Parathyroid adenoma (tissue), 2 donors: ENCODE measurements at regions not wholly inside any gene's neighbourhood (a gene's known extent, or its start where the extent isn't known, plus 50 kb on each side); places are given as distances from the start of the nearest gene placed in this dataset.

Experiments used
- H2AFZ ChIP-seq: fragments of 300-600 bp; sonication (generic); one replicate; pipeline ENCODE4 v1.7.0; 2017; ENCODE audit warnings: antibody characterized with exemption, mild to moderate bottlenecking
- H3K27ac ChIP-seq: fragments of 300-600 bp; sonication (generic); one replicate; pipeline ENCODE4 v1.7.0; 2017
- H3K27me3 ChIP-seq: fragments of 300-600 bp; sonication (generic); one replicate; pipeline ENCODE4 v1.7.0; 2017; ENCODE audit warnings: low read length; ENCODE audit not compliant: control insufficient read depth, insufficient read depth
- H3K36me3 ChIP-seq: fragments of 300-600 bp; sonication (generic); one replicate; pipeline ENCODE4 v1.7.0; 2017; ENCODE audit warnings: low read length; ENCODE audit not compliant: control insufficient read depth, insufficient read depth
- H3K4me1 ChIP-seq: fragments of 300-600 bp; sonication (generic); one replicate; pipeline ENCODE4 v1.7.0; 2017; ENCODE audit warnings: control low read depth
- H3K4me2 ChIP-seq: fragments of 300-600 bp; sonication (generic); one replicate; pipeline ENCODE4 v1.7.0; 2017; ENCODE audit warnings: low read length
- H3K4me3 ChIP-seq: fragments of 300-600 bp; sonication (generic); one replicate; pipeline ENCODE4 v1.7.0; 2017; ENCODE audit warnings: low read depth, low read length
- H3K79me2 ChIP-seq: fragments of 300-600 bp; sonication (generic); one replicate; pipeline ENCODE4 v1.7.0; 2017; ENCODE audit warnings: control low read depth
- H3K9ac ChIP-seq: fragments of 300-600 bp; sonication (generic); one replicate; pipeline ENCODE4 v1.7.0; 2017; ENCODE audit warnings: mild to moderate bottlenecking
- H3K9me3 ChIP-seq: fragments of 300-600 bp; sonication (generic); one replicate; pipeline ENCODE4 v1.7.0; 2017; ENCODE audit warnings: low read length; ENCODE audit not compliant: control insufficient read depth
- TF ChIP-seq, protein P1 (sequence below): fragments of 300-600 bp; sonication (generic); IDR thresholded peaks from one replicate; pipeline ENCODE4 v1.7.0; 2017; ENCODE audit warnings: antibody characterized with exemption, mild to moderate bottlenecking
- donor health status: primary hyperparathyroidism.

DNA sequence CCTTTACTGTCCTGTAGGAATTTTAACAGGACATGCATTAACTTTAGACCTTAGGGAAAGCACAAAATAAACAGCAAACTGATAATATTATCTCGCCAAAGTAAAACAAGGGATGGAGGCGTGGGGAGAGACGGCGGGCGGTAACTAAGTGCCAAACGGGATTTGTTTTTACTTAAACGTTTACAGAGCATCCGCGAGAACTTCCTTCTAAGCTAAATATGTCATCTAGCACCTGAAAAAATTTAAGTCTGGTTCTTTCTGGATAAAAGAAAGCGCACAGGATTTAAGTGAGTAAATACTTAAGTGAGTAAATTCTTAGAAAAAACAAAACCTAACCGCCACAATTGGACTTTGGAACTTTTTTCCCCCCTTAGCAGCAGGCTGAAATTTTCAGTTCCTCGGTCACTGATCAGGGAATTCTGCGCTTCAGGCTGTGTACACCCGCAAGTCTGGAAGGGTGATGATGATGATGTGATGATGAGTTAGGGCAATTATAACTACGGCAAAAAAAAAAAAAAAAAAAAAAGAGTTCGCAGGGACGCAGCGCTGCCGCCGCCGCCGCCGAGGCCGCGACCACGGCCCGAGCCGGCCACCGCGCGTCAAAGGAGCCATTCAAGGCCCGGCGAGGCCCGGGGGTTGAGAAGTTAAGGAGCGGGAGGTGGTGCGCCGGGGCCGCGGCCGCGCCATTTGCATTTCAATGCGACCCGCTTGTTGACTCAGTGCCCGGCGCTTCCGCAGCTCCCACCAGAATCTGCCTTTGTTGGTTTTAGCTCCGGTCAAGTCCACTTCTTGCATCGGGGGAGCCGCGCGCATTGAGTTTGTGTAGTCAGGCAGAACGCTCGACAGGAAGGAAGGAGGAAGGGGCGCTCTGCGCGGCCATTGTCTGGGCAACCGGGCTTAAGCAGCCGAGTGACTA is 108.8 kb downstream of the SPRY1 start:
- no peaks in the 10 kb centered on the region for H3K9me3 ChIP-seq
- peak overlapping the region; percentile 51 for H3K4me3 ChIP-seq
- H3K27me3 ChIP-seq: no peaks in the 10 kb centered on the region
- H3K4me1 ChIP-seq: no peaks in the 10 kb centered on the region
- H2AFZ ChIP-seq: peak overlapping the region; percentile 79
- TF ChIP-seq, protein P1, sequence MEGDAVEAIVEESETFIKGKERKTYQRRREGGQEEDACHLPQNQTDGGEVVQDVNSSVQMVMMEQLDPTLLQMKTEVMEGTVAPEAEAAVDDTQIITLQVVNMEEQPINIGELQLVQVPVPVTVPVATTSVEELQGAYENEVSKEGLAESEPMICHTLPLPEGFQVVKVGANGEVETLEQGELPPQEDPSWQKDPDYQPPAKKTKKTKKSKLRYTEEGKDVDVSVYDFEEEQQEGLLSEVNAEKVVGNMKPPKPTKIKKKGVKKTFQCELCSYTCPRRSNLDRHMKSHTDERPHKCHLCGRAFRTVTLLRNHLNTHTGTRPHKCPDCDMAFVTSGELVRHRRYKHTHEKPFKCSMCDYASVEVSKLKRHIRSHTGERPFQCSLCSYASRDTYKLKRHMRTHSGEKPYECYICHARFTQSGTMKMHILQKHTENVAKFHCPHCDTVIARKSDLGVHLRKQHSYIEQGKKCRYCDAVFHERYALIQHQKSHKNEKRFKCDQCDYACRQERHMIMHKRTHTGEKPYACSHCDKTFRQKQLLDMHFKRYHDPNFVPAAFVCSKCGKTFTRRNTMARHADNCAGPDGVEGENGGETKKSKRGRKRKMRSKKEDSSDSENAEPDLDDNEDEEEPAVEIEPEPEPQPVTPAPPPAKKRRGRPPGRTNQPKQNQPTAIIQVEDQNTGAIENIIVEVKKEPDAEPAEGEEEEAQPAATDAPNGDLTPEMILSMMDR: no peak
- H3K27ac ChIP-seq: no peak overlapping the region
- no peaks in the 10 kb centered on the region for H3K36me3 ChIP-seq
- H3K4me2 ChIP-seq: peak overlapping the region; percentile 78
- no peaks in the 10 kb centered on the region for H3K79me2 ChIP-seq
- no peak overlapping the region for H3K9ac ChIP-seq

DNA sequence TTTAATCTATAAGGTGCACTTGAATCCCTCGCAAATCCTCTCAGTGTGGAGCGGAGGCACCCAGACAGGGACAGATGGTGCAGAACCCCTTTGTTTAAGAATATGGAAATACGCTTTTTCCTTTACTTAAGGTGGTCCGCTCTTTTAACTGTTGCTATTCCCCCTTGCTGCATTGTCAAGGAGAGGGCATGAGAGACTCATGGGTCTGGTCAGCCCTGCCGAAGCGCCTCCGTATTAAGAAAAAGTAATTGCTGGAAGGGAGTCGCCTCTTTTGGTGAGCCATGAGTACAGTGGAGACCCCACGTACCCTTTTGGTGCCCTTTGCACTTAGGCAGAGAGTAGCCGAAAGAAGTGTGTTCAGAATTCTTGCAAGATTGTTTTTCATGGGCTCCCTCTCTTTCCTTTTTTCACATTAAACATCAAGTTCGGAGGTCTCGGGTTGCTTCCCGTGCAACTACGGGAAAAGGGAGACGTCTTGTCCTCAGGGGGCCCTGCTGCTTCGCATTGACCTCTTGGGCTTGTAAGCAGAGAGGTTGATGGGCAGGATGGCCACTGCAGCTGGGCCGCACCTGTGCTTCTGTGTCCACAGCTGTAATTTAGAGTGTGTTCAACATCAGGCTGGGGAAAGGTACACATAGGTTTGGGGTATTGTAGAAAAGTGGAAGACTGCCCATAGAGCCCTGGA is 109.6 kb downstream of the SPRY1 start:
- Histone ChIP-seq H3K36me3 (no peaks in the 10 kb centered on the region), H3K79me2 (no peaks in the 10 kb centered on the region), H3K9ac (no peak overlapping the region), H3K27ac (no peak overlapping the region), H3K4me1 (no peaks in the 10 kb centered on the region), H3K9me3 (no peaks in the 10 kb centered on the region), H3K27me3 (no peaks in the 10 kb centered on the region), H3K4me2 (peak overlapping the region; percentile 78), H3K4me3 (peak overlapping the region; percentile 51), H2AFZ (peak overlapping the region; percentile 79)
- TF ChIP-seq, protein P1: no peak

DNA sequence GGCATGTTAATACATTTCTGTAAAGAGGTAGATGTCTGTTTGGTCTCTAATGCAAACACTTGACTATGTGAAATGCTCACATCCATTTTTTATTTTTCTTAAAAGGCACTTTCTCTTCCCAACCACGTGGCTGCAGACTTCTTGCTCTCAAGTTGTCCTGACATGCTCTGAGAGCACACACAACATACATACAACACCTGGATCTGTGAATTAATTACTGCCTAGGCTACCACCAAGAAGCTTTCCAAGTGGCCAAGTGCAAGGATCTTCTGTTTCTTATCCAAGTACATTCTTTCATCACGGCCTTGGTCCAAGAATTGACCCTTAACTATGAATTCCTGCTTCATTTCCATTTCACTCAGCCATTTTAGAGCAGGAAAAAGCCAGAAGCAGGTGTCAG is 110.8 kb downstream of the SPRY1 start:
- no peaks in the 10 kb centered on the region for H3K36me3 ChIP-seq
- H3K9me3 ChIP-seq: no peaks in the 10 kb centered on the region
- H3K79me2 ChIP-seq: no peaks in the 10 kb centered on the region
- no peaks in the 10 kb centered on the region for H3K27me3 ChIP-seq
- no peak overlapping the region for H3K9ac ChIP-seq
- H3K4me3 ChIP-seq: no peak overlapping the region
- H3K4me2 ChIP-seq: no peak overlapping the region
- TF ChIP-seq, protein P1: no peak
- no peak overlapping the region for H2AFZ ChIP-seq
- no peaks in the 10 kb centered on the region for H3K4me1 ChIP-seq
- no peak overlapping the region for H3K27ac ChIP-seq

DNA sequence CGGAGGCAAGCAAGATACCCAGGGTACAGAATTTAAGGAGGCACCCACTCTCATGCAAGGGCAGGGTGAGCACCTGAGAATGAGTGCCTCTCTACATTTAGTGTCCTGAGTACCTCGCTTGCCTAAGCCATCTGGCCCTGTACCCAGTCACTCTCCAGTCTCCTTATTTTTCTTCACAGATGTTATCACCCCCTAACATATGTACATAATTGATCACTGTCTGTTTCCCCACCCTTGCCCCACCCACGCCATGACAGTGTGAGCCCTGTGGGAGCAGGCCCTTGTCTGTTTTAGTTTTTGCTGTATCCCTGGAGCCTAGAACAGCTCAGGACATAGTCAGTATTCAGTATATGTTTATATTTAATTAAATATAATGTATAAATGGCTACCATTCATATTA is 113.6 kb downstream of the SPRY1 start:
- no peaks in the 10 kb centered on the region for H3K36me3 ChIP-seq
- H3K4me1 ChIP-seq: no peaks in the 10 kb centered on the region
- no peaks in the 10 kb centered on the region for H3K79me2 ChIP-seq
- H3K4me2 ChIP-seq: no peak overlapping the region
- H3K27me3 ChIP-seq: no peaks in the 10 kb centered on the region
- no peak overlapping the region for H2AFZ ChIP-seq
- no peak overlapping the region for H3K9ac ChIP-seq
- no peak overlapping the region for H3K4me3 ChIP-seq
- TF ChIP-seq, protein P1: no peak
- H3K27ac ChIP-seq: no peak overlapping the region
- H3K9me3 ChIP-seq: no peaks in the 10 kb centered on the region
